ENCODE measurements at regions not wholly inside any gene's neighbourhood (a gene's known extent, or its start where the extent isn't known, plus 50 kb on each side); places are given as distances from the start of the nearest gene placed in this dataset.

DNA sequence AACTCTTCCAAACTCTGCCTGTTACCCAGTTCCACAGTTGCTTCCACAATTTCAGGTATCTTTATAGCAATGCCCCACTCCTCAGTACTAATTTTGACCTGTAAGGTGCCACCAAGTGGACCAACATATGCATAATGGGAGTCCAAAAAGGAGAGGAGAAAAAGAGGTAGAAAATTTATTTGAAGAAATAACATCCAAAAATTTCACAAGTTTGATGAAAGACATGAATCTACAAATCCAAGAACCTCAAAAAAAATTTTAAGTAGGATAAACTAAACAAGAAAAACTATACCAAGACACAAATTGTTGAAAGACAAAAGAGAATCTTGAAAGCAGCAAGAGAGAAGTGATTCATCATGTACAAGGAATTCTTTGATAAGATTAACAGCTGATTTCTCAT lies 79.8 kb downstream of the BARX1 start:
- no peak for DNase-seq

- DNase-seq = no peak
Measured at GRCh38 chr9:93874242-93874641, 80.9 kb downstream of the BARX1 start.

GRCh38 chr9:93871286-93871685 lies 83.9 kb downstream of the BARX1 start:
- DNase-seq = no peak

DNA sequence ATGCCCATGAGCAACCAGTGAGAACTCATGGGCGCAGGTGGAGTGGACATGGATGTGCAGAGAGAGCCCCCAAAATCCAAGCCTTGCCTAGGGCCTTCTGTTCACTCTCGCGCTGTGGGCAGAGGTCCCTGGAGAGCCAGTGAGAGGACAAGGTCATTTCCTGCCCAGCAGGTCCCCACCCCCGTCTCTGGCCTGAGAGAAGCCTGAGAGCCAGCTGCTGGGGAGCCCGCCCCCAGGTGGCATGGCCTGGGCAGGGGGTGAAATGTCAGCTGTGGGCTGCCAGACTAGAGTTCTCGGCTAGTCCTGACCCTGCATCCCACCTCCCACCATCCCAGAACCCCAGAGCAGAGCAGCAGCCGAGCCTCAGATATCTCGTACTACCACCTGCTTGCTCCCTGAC lies 85.3 kb downstream of the BARX1 start:
- DNase-seq = no peak

DNA sequence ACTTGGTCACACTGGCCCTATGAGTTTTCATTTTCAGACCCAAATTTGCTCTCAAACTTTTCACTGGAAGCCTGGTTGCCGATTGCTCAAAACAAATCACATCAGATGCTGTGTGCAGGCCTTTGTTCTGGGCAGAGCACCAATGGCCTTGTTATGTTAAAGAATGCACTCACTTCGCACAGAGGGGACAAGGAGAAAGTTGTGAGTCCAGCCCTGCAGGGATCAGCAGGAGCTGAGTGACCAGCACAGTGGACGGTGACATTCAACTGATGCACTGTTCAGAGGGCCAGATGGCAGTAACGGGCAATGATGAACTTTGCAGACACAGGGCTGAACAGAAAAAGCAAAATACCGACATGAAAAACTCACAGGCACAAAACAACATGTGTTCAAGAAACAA lies 86.1 kb downstream of the BARX1 start:
- DNase-seq = no peak

DNA sequence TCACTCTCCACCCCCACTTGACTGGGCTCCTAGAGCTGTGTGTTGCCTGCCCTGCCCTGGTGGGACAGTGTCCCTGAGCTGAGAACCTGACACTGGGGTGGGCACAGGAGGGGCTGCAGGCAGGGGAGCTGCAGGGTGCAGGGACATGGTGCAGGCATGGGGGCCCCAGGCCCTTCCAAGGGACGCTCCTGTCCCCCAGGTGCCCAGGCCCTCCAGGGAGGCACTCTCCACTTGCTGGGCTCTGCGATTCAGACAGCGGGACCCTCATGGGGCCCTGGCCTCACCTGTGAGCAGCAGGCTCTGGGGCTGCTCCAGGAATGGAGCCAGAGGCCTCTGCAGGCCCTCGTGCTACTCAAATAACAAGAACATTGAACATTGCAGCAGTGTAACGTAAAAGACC lies 89.4 kb downstream of the BARX1 start:
- DNase-seq = no peak

GRCh38 chr9:93865245-93865644 lies 89.9 kb downstream of the BARX1 start:
- DNase-seq = no peak

- DNase-seq = no peak
Measured at GRCh38 chr9:93864840-93865239, 90.3 kb downstream of the BARX1 start.

GRCh38 chr9:93864032-93864431 lies 91.1 kb downstream of the BARX1 start:
- DNase-seq = no peak

GRCh38 chr9:93862877-93863545 lies 92.1 kb downstream of the BARX1 start:
- no peak for DNase-seq

DNA sequence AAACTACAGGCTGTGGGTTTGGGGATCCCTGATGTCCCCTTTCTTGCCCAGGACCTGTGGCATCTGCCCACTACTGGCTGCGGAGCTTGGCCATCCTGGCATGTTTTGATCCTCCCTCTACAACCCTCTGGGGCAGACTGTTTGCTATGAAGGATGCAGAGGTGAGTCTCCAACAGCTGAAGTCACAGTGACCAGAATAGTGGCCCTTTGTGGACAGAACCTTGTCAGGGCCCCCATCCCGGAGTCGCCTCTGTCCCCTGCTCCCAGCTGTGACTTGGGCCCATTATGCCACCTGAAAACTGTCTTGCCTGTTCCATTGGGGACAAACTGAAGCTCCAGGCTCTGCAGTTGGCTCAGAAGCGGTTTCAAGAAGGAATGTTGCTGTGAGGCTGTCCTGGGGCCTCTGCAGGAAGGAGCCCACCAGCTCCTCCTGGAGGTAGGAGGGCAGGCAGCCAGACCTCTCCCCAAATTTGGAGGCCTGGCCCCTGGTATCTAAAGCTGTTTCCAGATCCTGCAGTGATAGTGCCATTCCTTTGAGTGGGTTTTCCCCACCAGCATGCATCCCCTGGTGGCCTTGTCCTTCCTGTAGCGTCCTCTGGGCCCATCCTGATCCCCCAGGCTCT lies 93.3 kb downstream of the BARX1 start:
- no peak for DNase-seq

DNA sequence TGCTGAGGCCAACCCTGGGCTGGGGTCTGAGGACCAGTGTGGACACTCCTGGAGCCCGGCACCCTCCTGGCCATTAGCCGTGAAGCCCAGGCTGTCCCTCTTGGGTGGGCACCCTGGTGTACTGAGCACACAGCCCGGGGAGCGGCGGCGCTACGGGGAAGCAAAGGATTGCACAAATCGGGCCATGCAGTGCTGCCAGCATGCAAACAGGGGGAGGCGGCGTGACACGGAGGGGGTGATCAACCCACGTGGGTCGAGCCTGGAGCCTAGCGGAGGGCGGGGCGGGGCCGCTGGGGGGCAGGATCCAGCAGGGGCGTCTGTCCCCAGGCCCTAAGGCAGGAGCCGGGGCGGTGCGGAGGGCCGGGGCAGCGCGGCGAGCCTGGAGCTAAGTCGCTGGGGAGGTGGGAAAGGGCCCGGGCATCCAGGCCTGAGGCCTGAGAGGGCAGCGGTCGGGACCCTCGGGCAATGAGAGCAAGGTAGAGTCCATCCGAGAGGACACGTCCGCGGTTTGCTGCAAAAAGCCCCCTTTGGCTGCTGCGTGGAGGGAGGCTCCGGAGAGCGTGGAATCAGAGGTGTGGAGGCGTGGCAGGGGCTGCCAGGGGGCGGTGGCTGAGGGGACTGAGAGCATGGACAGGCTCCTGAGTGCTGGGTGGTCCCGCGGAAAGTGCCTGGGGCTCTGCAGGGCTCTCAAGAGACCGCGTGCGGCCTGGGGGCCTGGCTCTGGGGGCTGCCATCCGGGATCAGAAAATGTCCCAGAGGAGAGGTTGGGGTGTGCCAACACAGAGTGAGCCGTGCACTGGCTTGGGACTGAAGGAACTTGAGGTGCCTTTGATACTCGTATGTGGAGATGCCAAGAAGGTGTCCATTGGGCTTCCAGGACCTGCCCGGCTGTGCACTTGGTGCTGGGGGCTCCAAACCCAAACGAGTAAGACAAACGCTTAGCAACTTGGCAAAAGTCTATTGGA lies 94.2 kb downstream of the BARX1 start:
- peak; percentile 53 for DNase-seq

DNA sequence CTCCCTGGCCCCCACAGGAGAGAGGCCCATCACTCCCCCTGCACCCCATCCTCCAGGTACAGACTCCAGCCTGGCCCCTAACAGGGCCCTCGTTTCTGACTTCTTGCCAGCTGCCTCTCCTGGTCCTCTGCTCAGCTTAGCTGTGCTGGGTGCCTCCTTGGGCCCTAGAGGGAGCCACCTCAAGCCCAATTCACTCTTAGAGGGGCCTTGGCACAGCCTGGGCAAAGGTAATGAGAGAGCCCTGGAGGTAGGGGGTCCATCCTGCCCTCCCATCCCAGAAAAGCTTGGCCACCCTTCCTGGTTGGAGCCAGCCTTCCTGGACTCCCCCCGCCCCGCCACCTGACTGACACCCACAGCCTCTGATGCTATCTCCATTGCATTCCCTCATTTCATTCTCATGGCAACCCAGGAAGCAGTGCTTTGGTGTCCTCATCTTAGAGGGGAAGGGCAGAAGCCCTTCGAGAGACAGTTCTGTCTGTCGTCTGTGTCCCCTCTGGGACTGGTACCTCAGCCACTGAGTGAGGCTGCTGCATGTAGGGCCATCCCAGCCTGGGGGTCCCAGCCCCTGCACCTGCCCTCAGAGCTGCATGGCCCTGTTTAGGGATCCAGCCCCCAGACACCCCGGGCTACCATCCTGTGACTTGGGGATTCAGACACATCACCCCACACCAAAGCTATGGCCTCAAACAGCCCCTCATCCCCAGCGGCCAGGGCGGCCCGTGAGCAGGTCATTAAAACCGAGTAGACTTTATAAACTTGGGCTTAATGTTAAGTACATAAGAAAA lies 95.5 kb downstream of the BARX1 start:
- no peak for DNase-seq

- no peak for DNase-seq
Measured at GRCh38 chr9:93857528-93857927, 97.6 kb downstream of the BARX1 start.

- no peak for DNase-seq
Measured at GRCh38 chr9:93852728-93853127, 102.4 kb downstream of the BARX1 start.

DNA sequence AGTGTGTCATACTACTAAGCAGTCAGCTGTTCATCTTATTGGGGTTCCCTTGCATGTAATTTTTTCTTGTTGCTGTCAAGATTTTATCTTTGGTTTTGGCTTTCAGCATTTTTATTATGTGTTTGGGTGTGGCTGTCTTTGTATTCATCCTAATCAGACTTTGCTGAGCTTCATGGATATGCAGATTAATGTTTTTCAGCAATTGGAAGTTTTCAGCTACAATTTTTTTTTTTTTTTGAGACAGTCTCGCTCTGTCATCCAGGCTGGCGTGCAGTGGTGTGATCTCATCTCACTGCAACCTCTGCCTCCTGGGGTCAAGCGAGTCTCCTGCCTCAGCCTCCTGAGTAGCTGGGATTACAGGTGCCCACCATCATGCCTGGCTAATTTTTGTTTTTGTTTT lies 108.8 kb downstream of the BARX1 start:
- no peak for DNase-seq

GRCh38 chr9:93843396-93843795 lies 111.8 kb downstream of the BARX1 start:
- DNase-seq = no peak

DNA sequence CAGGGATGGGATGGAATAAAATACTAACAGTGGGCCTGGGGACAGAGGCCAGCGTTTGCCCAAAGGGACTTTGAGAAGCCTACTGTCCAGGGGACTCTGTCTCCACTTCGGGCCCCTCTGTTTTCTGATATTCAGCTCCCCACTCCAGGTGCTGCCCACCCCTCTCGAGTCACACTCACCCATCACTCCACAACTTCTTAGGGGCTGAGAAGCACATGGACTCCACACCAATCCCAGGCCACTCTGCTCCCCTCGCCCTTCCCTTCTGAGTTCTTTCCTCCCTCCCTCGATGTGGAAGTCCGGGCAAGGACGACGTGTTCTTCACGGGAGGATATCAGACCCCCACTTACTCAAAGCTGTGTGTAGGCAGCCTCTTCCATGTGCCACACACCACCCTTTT lies 124.5 kb downstream of the BARX1 start:
- DNase-seq = no peak

DNA sequence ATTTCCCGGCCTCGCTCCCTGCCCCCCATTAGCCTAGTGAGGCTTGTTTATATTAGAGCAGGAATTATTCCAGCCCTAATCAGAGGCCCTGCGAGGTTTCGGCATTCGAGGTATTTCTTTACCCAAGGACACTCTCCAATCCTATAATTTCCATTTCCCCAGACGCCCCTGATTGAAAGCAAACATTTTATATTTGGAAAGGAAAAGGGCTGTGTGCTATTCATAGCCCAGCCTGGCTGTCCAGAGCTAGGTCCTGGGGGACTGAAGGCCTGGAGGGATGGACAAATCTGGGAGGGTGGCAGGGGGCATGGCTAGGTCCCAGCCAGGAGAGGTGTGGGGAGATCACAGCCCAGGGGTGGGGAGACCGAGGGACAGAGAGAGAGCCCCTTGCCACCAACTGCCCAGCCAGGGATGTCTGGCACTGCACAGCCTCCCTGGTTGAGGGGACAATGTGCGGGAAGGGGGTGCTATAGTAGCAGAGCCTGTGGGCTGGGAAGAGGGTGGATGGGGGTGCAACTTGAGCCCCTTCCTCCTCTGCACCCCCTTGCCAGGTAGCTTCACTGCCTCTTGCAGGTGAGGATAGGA lies 125.1 kb downstream of the BARX1 start:
- DNase-seq = no peak

DNA sequence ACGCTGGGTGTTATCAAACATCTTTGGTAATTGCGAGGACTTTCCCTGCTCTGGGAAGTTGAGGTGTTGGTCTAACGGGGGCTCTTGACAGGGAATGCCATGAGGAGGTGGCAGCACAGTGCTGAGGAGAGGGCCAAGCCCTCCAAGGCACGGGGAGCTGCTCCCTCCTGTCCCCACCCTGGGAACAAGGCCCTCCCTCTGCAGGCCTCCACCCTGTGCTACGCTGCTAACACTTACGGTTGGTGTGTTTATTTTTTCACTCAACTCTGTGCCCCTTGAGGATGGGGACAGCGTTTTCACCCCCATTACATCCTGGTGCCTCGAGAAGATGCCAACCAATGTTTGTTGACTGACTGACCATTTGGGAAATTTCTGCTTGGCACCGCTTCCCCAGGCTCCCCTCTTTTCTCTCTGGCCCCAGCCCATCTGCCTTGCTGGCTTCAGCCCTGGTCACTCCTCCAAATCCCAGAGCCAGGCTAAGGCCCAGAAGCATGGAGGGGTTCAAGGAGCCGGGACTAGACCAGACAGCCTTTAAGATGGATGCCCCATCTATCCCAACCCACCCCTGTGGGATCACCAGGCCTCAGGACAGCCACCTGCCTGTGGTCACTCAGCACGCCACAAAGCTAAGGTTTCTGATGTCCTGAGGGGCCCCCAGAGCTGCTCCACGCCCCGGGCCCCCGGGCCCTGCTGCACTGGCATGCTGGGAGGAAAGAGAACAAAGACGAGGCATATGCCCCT lies 125.7 kb downstream of the BARX1 start:
- no peak for DNase-seq

- DNase-seq = no peak
Measured at GRCh38 chr9:93828331-93829097, 126.6 kb downstream of the BARX1 start.
